ENCODE measurements at regions not wholly inside any gene's neighbourhood (a gene's known extent, or its start where the extent isn't known, plus 50 kb on each side); places are given as distances from the start of the nearest gene placed in this dataset.

- TF ChIP-seq POLR2A (IDR thresholded peaks at IDR 0.05): no peak
- no peak for TF ChIP-seq CTCF (IDR thresholded peaks at IDR 0.05)
Observed at GRCh38 chr2:6744038-6744437, 121.7 kb downstream of the CMPK2 start.

Data from esophagus squamous epithelium (tissue), 4 donors.